Trophoblast cell (in vitro differentiated cells and primary cell): ENCODE measurements at regions not wholly inside any gene's neighbourhood (a gene's known extent, or its start where the extent isn't known, plus 50 kb on each side); places are given as distances from the start of the nearest gene placed in this dataset.

Experiments
- DNase-seq, 2 donors: peaks; one replicate each; pipeline ENCODE4 v3.0.0-alpha.2; 2016
- H2AFZ ChIP-seq: 2 replicates; pipeline ENCODE4 v1.6.1; 2013; ENCODE audit warnings: low read length, moderate library complexity, mild to moderate bottlenecking; ENCODE audit not compliant: insufficient read depth, poor library complexity
- H2AK5ac ChIP-seq: 2 replicates; pipeline ENCODE4 v1.6.1; 2013; ENCODE audit warnings: mild to moderate bottlenecking, low read length
- H2BK120ac ChIP-seq: 2 replicates; pipeline ENCODE4 v1.6.1; 2013; ENCODE audit warnings: low read length, mild to moderate bottlenecking, moderate library complexity; ENCODE audit not compliant: insufficient read depth, poor library complexity
- H2BK12ac ChIP-seq: 2 replicates; pipeline ENCODE4 v1.6.1; 2013; ENCODE audit warnings: mild to moderate bottlenecking, low read length, moderate library complexity
- H2BK5ac ChIP-seq: 2 replicates; pipeline ENCODE4 v1.6.1; 2013; ENCODE audit warnings: low read length, low read depth, moderate library complexity, mild to moderate bottlenecking; ENCODE audit not compliant: poor library complexity
- H3K14ac ChIP-seq: 2 replicates; pipeline ENCODE4 v1.6.1; 2013; ENCODE audit warnings: mild to moderate bottlenecking, low read length
- H3K18ac ChIP-seq: 2 replicates; pipeline ENCODE4 v1.6.1; 2013; ENCODE audit warnings: mild to moderate bottlenecking, low read length
- H3K23ac ChIP-seq: 2 replicates; pipeline ENCODE4 v1.6.1; 2013; ENCODE audit warnings: low read length
- H3K27ac ChIP-seq: 2 replicates; pipeline ENCODE4 v1.5.1; 2013; ENCODE audit warnings: low read depth, mild to moderate bottlenecking, inconsistent platforms, low read length, moderate library complexity
- H3K27me3 ChIP-seq: 2 replicates; pipeline ENCODE4 v1.6.1; 2013; ENCODE audit warnings: inconsistent platforms, mild to moderate bottlenecking, low read length, moderate library complexity; ENCODE audit not compliant: insufficient read depth
- H3K36me3 ChIP-seq, 2 experiments: 1 replicate in 1 of 2; 2 replicates in 1 of 2; pipeline ENCODE4 v1.6.1; 2013; ENCODE audit warnings: low read length in 2 of 2, mild to moderate bottlenecking in 2 of 2, moderate library complexity in 1 of 2; ENCODE audit not compliant: insufficient read depth in 2 of 2, control insufficient read depth in 1 of 2
- H3K4ac ChIP-seq: 2 replicates; pipeline ENCODE4 v1.6.1; 2013; ENCODE audit warnings: low read depth, mild to moderate bottlenecking, low read length, moderate library complexity
- H3K4me1 ChIP-seq, 2 experiments: 1 replicate in 1 of 2; 2 replicates in 1 of 2; pipeline ENCODE4 v1.6.1; 2013; ENCODE audit warnings: low read length in 2 of 2, mild to moderate bottlenecking in 2 of 2, moderate library complexity in 1 of 2; ENCODE audit not compliant: insufficient read depth in 2 of 2, control insufficient read depth in 1 of 2
- H3K4me2 ChIP-seq: 2 replicates; pipeline ENCODE4 v1.6.1; 2013; ENCODE audit warnings: inconsistent platforms, mild to moderate bottlenecking, low read length, moderate library complexity
- H3K4me3 ChIP-seq: 2 replicates; pipeline ENCODE4 v1.5.1; 2013; ENCODE audit warnings: mild to moderate bottlenecking, low read depth, low read length, inconsistent platforms
- H3K79me1 ChIP-seq: one replicate; pipeline ENCODE4 v1.6.1; 2013; ENCODE audit warnings: low read length
- H3K79me2 ChIP-seq: 2 replicates; pipeline ENCODE4 v1.6.1; 2013; ENCODE audit warnings: low read length, mild to moderate bottlenecking; ENCODE audit not compliant: control insufficient read depth, insufficient read depth, poor library complexity
- H3K9ac ChIP-seq: 2 replicates; pipeline ENCODE4 v1.6.1; 2013; ENCODE audit warnings: mild to moderate bottlenecking, low read length
- H3K9me3 ChIP-seq: 2 replicates; pipeline ENCODE4 v1.6.1; 2013; ENCODE audit warnings: low read depth, mild to moderate bottlenecking, control low read depth, inconsistent platforms, low read length; ENCODE audit not compliant: insufficient read depth
- H4K12ac ChIP-seq: 2 replicates; pipeline ENCODE4 v1.6.1; 2013; ENCODE audit warnings: low read depth, mild to moderate bottlenecking, low read length, moderate library complexity
- H4K8ac ChIP-seq: 2 replicates; pipeline ENCODE4 v1.6.1; 2013; ENCODE audit warnings: low read depth, mild to moderate bottlenecking, low read length, moderate library complexity
- H4K91ac ChIP-seq: one replicate; pipeline ENCODE4 v1.6.1; 2013; ENCODE audit warnings: low read depth, mild to moderate bottlenecking, low read length, moderate library complexity
- WGBS: extraction: QIAGEN DNeasy Blood & Tissue Kit; methylation state at CpG from one replicate; pipeline ENCODE4 v1.1.7; 2013; ENCODE audit warnings: missing lambda C conversion rate; ENCODE audit not compliant: insufficient read length, insufficient coverage; ENCODE audit errors: extremely low coverage; 5-methylcytosine and 5-hydroxymethylcytosine counted together

- H3K27me3 ChIP-seq, result no peaks in the 10 kb centered on the region
- H3K14ac ChIP-seq, result no peak overlapping the region
Observed at GRCh38 chr4:53744446-53745160, 153.3 kb upstream of the LNX1 start.

GRCh38 chr4:53734584-53735353 is 143.5 kb upstream of the LNX1 start:
- Histone ChIP-seq H2BK5ac (no peak overlapping the region), H4K91ac (no peak overlapping the region), H3K14ac (no peak overlapping the region), H3K4me3 (no peak overlapping the region), H3K36me3 (no peaks in the 10 kb centered on the region), H3K79me1 (no peaks in the 10 kb centered on the region), H3K4me2 (no peak overlapping the region), H3K27me3 (no peaks in the 10 kb centered on the region), H3K4ac (no peak overlapping the region), H3K79me2 (no peaks in the 10 kb centered on the region), H3K9ac (no peak overlapping the region), H2BK120ac (no peak overlapping the region), H2AFZ (no peak overlapping the region), H3K9me3 (no peaks in the 10 kb centered on the region), H4K8ac (no peak overlapping the region), H3K4me1 (no peaks in the 10 kb centered on the region), H2BK12ac (no peak overlapping the region), H2AK5ac (no peak overlapping the region), H4K12ac (no peak overlapping the region), H3K18ac (no peak overlapping the region), H3K27ac (no peak overlapping the region), H3K23ac (no peak overlapping the region)
- WGBS, result no CpG with 5 or more reads among the region's 3 CpGs
- DNase-seq, result no peak

More at GRCh38 chr4:53744446-53745160, 153.3 kb upstream of the LNX1 start:
- H2AFZ ChIP-seq, result no peak overlapping the region
- no peak overlapping the region for H3K18ac ChIP-seq
- no peak overlapping the region for H3K23ac ChIP-seq
- no peak overlapping the region for H4K91ac ChIP-seq
- no peak overlapping the region for H2BK12ac ChIP-seq
- no peak overlapping the region for H4K8ac ChIP-seq
- H2AK5ac ChIP-seq, result no peak overlapping the region
- no peak overlapping the region for H3K4me2 ChIP-seq
- H3K79me2 ChIP-seq, result no peaks in the 10 kb centered on the region
- H2BK120ac ChIP-seq, result no peak overlapping the region
- WGBS, result no CpG with 5 or more reads among the region's 4 CpGs
- no peak overlapping the region for H3K27ac ChIP-seq
- no peaks in the 10 kb centered on the region for H3K4me1 ChIP-seq
- H3K36me3 ChIP-seq, result no peaks in the 10 kb centered on the region
- no peak overlapping the region for H4K12ac ChIP-seq
- H3K4me3 ChIP-seq, result no peak overlapping the region
- H2BK5ac ChIP-seq, result no peak overlapping the region
- DNase-seq, result no peak
- H3K4ac ChIP-seq, result no peak overlapping the region
- no peaks in the 10 kb centered on the region for H3K79me1 ChIP-seq
- H3K9ac ChIP-seq, result no peak overlapping the region
- H3K9me3 ChIP-seq, result no peaks in the 10 kb centered on the region

GRCh38 chr4:53734182-53734581 is 142.9 kb upstream of the LNX1 start:
- Histone ChIP-seq H3K79me2 (no peaks in the 10 kb centered on the region), H3K4me2 (no peak overlapping the region), H4K12ac (no peak overlapping the region), H3K4ac (no peak overlapping the region), H3K9me3 (no peaks in the 10 kb centered on the region), H3K36me3 (no peaks in the 10 kb centered on the region), H4K91ac (no peak overlapping the region), H2BK120ac (no peak overlapping the region), H3K18ac (no peak overlapping the region), H2BK5ac (no peak overlapping the region), H3K4me1 (no peaks in the 10 kb centered on the region), H3K14ac (no peak overlapping the region), H3K4me3 (no peak overlapping the region), H2AFZ (no peak overlapping the region), H3K9ac (no peak overlapping the region), H4K8ac (no peak overlapping the region), H3K79me1 (no peaks in the 10 kb centered on the region), H2BK12ac (no peak overlapping the region), H3K27ac (no peak overlapping the region), H2AK5ac (no peak overlapping the region), H3K23ac (no peak overlapping the region), H3K27me3 (no peaks in the 10 kb centered on the region)
- WGBS, result no CpG with 5 or more reads among the region's 8 CpGs
- DNase-seq, result no peak

GRCh38 chr4:53732661-53733060 is 141.4 kb upstream of the LNX1 start:
- Histone ChIP-seq H3K4me3 (no peak overlapping the region), H4K91ac (no peak overlapping the region), H3K4ac (no peak overlapping the region), H3K9ac (no peak overlapping the region), H3K36me3 (no peaks in the 10 kb centered on the region), H4K8ac (no peak overlapping the region), H2BK5ac (no peak overlapping the region), H3K79me1 (no peaks in the 10 kb centered on the region), H2BK120ac (no peak overlapping the region), H3K18ac (no peak overlapping the region), H2BK12ac (no peak overlapping the region), H3K27ac (no peak overlapping the region), H3K79me2 (no peaks in the 10 kb centered on the region), H4K12ac (no peak overlapping the region), H2AK5ac (no peak overlapping the region), H3K4me1 (no peaks in the 10 kb centered on the region), H3K4me2 (no peak overlapping the region), H3K9me3 (no peaks in the 10 kb centered on the region), H3K14ac (no peak overlapping the region), H2AFZ (no peak overlapping the region), H3K27me3 (no peaks in the 10 kb centered on the region), H3K23ac (no peak overlapping the region)
- DNase-seq, result no peak
- no CpG with 5 or more reads among the region's 1 CpG for WGBS
